SU-DHL-6 (cell line): ENCODE measurements at regions not wholly inside any gene's neighbourhood (a gene's known extent, or its start where the extent isn't known, plus 50 kb on each side); places are given as distances from the start of the nearest gene placed in this dataset.

ENCODE experiments used
- H2AFZ ChIP-seq: fragments of 200-600 bp; sonication (generic); 2 replicates; pipeline ENCODE4 v1.6.1; 2014; ENCODE audit warnings: low read depth, mild to moderate bottlenecking, moderate library complexity, mixed read lengths, antibody characterized with exemption, low read length; ENCODE audit not compliant: severe bottlenecking
- H3F3A ChIP-seq: fragments of 200-600 bp; shearing (Covaris generic); 2 replicates; pipeline ENCODE4 v1.6.0; 2016; ENCODE audit warnings: antibody characterized with exemption, mild to moderate bottlenecking; ENCODE audit not compliant: insufficient read depth
- H3K27ac ChIP-seq: fragments of 200-600 bp; sonication (generic); 2 replicates; pipeline ENCODE4 v1.5.1; 2016; ENCODE audit warnings: low read depth, mild to moderate bottlenecking, low read length, moderate library complexity, mixed read lengths
- H3K27me3 ChIP-seq: fragments of 200-600 bp; sonication (generic), shearing (Covaris generic); 2 replicates; pipeline ENCODE4 v1.6.0; 2014; ENCODE audit warnings: mild to moderate bottlenecking, low read length
- H3K36me3 ChIP-seq: fragments of 200-600 bp; sonication (generic); 2 replicates; pipeline ENCODE4 v1.6.1; 2014; ENCODE audit warnings: mild to moderate bottlenecking, low read length, mixed read lengths
- H3K4me2 ChIP-seq: fragments of 300-600, 200-600 bp; shearing (Covaris generic), sonication (generic); 2 replicates; pipeline ENCODE4 v1.6.0; 2014; ENCODE audit warnings: low read length, low read depth, mild to moderate bottlenecking; ENCODE audit not compliant: poor library complexity, severe bottlenecking
- H3K4me3 ChIP-seq: fragments of 200-600 bp; sonication (generic); 2 replicates; pipeline ENCODE4 v1.5.1; 2014; ENCODE audit warnings: antibody characterized with exemption, low read length, mild to moderate bottlenecking, mixed read lengths; ENCODE audit not compliant: insufficient read depth, poor library complexity, severe bottlenecking
- H3K79me2 ChIP-seq: fragments of 200-600 bp; sonication (generic); 2 replicates; pipeline ENCODE4 v1.6.1; 2014; ENCODE audit warnings: mild to moderate bottlenecking, low read length, moderate library complexity; ENCODE audit not compliant: insufficient read depth
- H3K9ac ChIP-seq: fragments of 200-600 bp; sonication (generic); 2 replicates; pipeline ENCODE4 v1.7.0; 2014; ENCODE audit warnings: mild to moderate bottlenecking, low read length
- H3K9me2 ChIP-seq: fragments of 200-600 bp; sonication (generic); replicated peaks from 2 replicates; pipeline ENCODE4 v1.6.1; 2014; ENCODE audit warnings: low read length; ENCODE audit not compliant: insufficient read depth
- H3K9me3 ChIP-seq: fragments of 200-600 bp; sonication (generic); 2 replicates; pipeline ENCODE4 v1.6.1; 2014; ENCODE audit warnings: low read length, mixed read lengths; ENCODE audit not compliant: insufficient read depth
- H4K20me1 ChIP-seq: fragments of 200-600 bp; sonication (generic); 2 replicates; pipeline ENCODE4 v1.6.1; 2014; ENCODE audit warnings: low read depth, mild to moderate bottlenecking, antibody characterized with exemption, low read length, moderate library complexity, mixed read lengths
- CTCF ChIP-seq: fragments of 200-600 bp; sonication (generic); IDR thresholded peaks from one replicate; pipeline ENCODE4 v1.5.1; 2017; ENCODE audit warnings: antibody characterized with exemption, mild to moderate bottlenecking, low read length, moderate library complexity; ENCODE audit not compliant: insufficient read depth, poor library complexity, severe bottlenecking
- EZH2phosphoT487 ChIP-seq: fragments of 200-600 bp; sonication (generic), shearing (Covaris generic); conservative IDR thresholded peaks from 2 replicates; pipeline ENCODE4 v1.6.1; 2018; ENCODE audit warnings: mild to moderate bottlenecking, antibody characterized with exemption, low read length, moderate library complexity, mixed read lengths

- Histone ChIP-seq H3K27ac (no peak overlapping the region), H3K79me2 (no peaks in the 10 kb centered on the region), H4K20me1 (no peaks in the 10 kb centered on the region), H3F3A (no peaks in the 10 kb centered on the region), H3K36me3 (no peaks in the 10 kb centered on the region), H3K9me3 (no peaks in the 10 kb centered on the region), H3K9me2 (no peaks in the 10 kb centered on the region), H3K4me2 (no peak overlapping the region), H3K27me3 (no peaks in the 10 kb centered on the region), H3K9ac (no peak overlapping the region), H2AFZ (no peak overlapping the region), H3K4me3 (no peak overlapping the region)
- TF ChIP-seq EZH2phosphoT487 (no peak), CTCF (no peak)
These were observed 391.9 kb downstream of the LMO4 start for GRCh38 chr1:87720561-87720960.

- Histone ChIP-seq H3K36me3 (no peaks in the 10 kb centered on the region), H3K4me2 (no peak overlapping the region), H3K9ac (no peak overlapping the region), H3K9me2 (no peaks in the 10 kb centered on the region), H3F3A (no peaks in the 10 kb centered on the region), H3K4me3 (no peak overlapping the region), H2AFZ (no peak overlapping the region), H3K9me3 (no peaks in the 10 kb centered on the region), H4K20me1 (no peaks in the 10 kb centered on the region), H3K79me2 (no peaks in the 10 kb centered on the region), H3K27ac (no peak overlapping the region), H3K27me3 (no peaks in the 10 kb centered on the region)
- no peak for TF ChIP-seq EZH2phosphoT487
- no peak for TF ChIP-seq CTCF
These were observed 394.5 kb downstream of the LMO4 start for GRCh38 chr1:87723193-87723592.

- Histone ChIP-seq H3F3A (no peaks in the 10 kb centered on the region), H3K9ac (no peak overlapping the region), H4K20me1 (no peaks in the 10 kb centered on the region), H3K4me3 (no peak overlapping the region), H3K36me3 (no peaks in the 10 kb centered on the region), H2AFZ (no peak overlapping the region), H3K79me2 (no peaks in the 10 kb centered on the region), H3K9me2 (no peaks in the 10 kb centered on the region), H3K9me3 (no peaks in the 10 kb centered on the region), H3K4me2 (no peak overlapping the region), H3K27me3 (no peaks in the 10 kb centered on the region), H3K27ac (no peak overlapping the region)
- TF ChIP-seq CTCF (no peak), EZH2phosphoT487 (no peak)
These were observed 399.5 kb downstream of the LMO4 start for GRCh38 chr1:87728169-87728568.
